ENCODE measurements at regions not wholly inside any gene's neighbourhood (a gene's known extent, or its start where the extent isn't known, plus 50 kb on each side); places are given as distances from the start of the nearest gene placed in this dataset.

- Histone ChIP-seq H3K4me3 (replicated peaks; ENCODE audit: low read depth, low read length) (no peak overlapping the region), H3K36me3 (ENCODE audit: control insufficient read depth, insufficient read depth, low read length) (no peaks in the 10 kb centered on the region), H3K27me3 (replicated peaks; ENCODE audit: control insufficient read depth, insufficient read depth, low read length) (no peaks in the 10 kb centered on the region)
- no peak for DNase-seq (ENCODE audit: extremely low read depth, insufficient read length)
- no peak for TF ChIP-seq CTCF (IDR thresholded peaks at IDR 0.05; ENCODE audit: insufficient read depth, low read length, poor library complexity, severe bottlenecking)
Measured at GRCh38 chr12:110996415-110996814, 76.0 kb upstream of the MYL2 start.

GRCh38 chr12:110995615-110996014 is 75.2 kb upstream of the MYL2 start:
- TF ChIP-seq CTCF (IDR thresholded peaks at IDR 0.05; ENCODE audit: insufficient read depth, low read length, poor library complexity, severe bottlenecking): no peak
- Histone ChIP-seq H3K4me3 (replicated peaks; ENCODE audit: low read depth, low read length) (no peak overlapping the region), H3K27me3 (replicated peaks; ENCODE audit: control insufficient read depth, insufficient read depth, low read length) (no peaks in the 10 kb centered on the region), H3K36me3 (ENCODE audit: control insufficient read depth, insufficient read depth, low read length) (no peaks in the 10 kb centered on the region)
- no peak for DNase-seq (ENCODE audit: extremely low read depth, insufficient read length)

GRCh38 chr12:110995016-110995415 is 74.6 kb upstream of the MYL2 start:
- TF ChIP-seq CTCF (IDR thresholded peaks at IDR 0.05; ENCODE audit: insufficient read depth, low read length, poor library complexity, severe bottlenecking): no peak
- DNase-seq (ENCODE audit: extremely low read depth, insufficient read length): no peak
- Histone ChIP-seq H3K27me3 (replicated peaks; ENCODE audit: control insufficient read depth, insufficient read depth, low read length) (no peaks in the 10 kb centered on the region), H3K36me3 (ENCODE audit: control insufficient read depth, insufficient read depth, low read length) (no peaks in the 10 kb centered on the region), H3K4me3 (replicated peaks; ENCODE audit: low read depth, low read length) (no peak overlapping the region)

- H3K4me3 ChIP-seq (replicated peaks; ENCODE audit: low read depth, low read length): no peak overlapping the region
- no peak for TF ChIP-seq CTCF (IDR thresholded peaks at IDR 0.05; ENCODE audit: insufficient read depth, low read length, poor library complexity, severe bottlenecking)
- no peaks in the 10 kb centered on the region for H3K36me3 ChIP-seq (ENCODE audit: control insufficient read depth, insufficient read depth, low read length)
- no peak for DNase-seq (ENCODE audit: extremely low read depth, insufficient read length)
- H3K27me3 ChIP-seq (replicated peaks; ENCODE audit: control insufficient read depth, insufficient read depth, low read length): no peaks in the 10 kb centered on the region
Measured at GRCh38 chr12:110993434-110993833, 73.1 kb upstream of the MYL2 start.

GRCh38 chr12:110992909-110993308 is 72.5 kb upstream of the MYL2 start:
- H3K27me3 ChIP-seq (replicated peaks; ENCODE audit: control insufficient read depth, insufficient read depth, low read length): no peaks in the 10 kb centered on the region
- no peaks in the 10 kb centered on the region for H3K36me3 ChIP-seq (ENCODE audit: control insufficient read depth, insufficient read depth, low read length)
- no peak for DNase-seq (ENCODE audit: extremely low read depth, insufficient read length)
- H3K4me3 ChIP-seq (replicated peaks; ENCODE audit: low read depth, low read length): no peak overlapping the region
- no peak for TF ChIP-seq CTCF (IDR thresholded peaks at IDR 0.05; ENCODE audit: insufficient read depth, low read length, poor library complexity, severe bottlenecking)

- no peaks in the 10 kb centered on the region for H3K36me3 ChIP-seq (ENCODE audit: control insufficient read depth, insufficient read depth, low read length)
- no peak overlapping the region for H3K4me3 ChIP-seq (replicated peaks; ENCODE audit: low read depth, low read length)
- peaks cover 2% of the 10 kb centered on the region; the same call in 1 of the 2 replicates for H3K27me3 ChIP-seq (replicated peaks; ENCODE audit: control insufficient read depth, insufficient read depth, low read length)
- TF ChIP-seq CTCF (IDR thresholded peaks at IDR 0.05; ENCODE audit: insufficient read depth, low read length, poor library complexity, severe bottlenecking): no peak
- DNase-seq (ENCODE audit: extremely low read depth, insufficient read length): no peak
Measured at GRCh38 chr12:110983811-110984210, 63.4 kb upstream of the MYL2 start.

Data from GM06990 (cell line).